HEK293 (cell line): ENCODE measurements at regions not wholly inside any gene's neighbourhood (a gene's known extent, or its start where the extent isn't known, plus 50 kb on each side); places are given as distances from the start of the nearest gene placed in this dataset.

Experiments
- CTCF ChIA-PET: fragments of 350-600 bp; formaldehyde crosslinking; extraction: SDS; loops from one replicate; lab custom pipeline; 2021; ENCODE audit warnings: antibody characterized with exemption; lab: Yijun Ruan, JAX
- POLR2A ChIA-PET: fragments of 300-600 bp; formaldehyde crosslinking; extraction: SDS; loops from one replicate; lab custom pipeline; 2020; ENCODE audit warnings: antibody characterized with exemption, inconsistent platforms; lab: Yijun Ruan, JAX
- H3K27ac ChIP-seq: fragments of 200-500 bp; sonication (Bioruptor generic); 2 replicates; pipeline ENCODE4 v1.5.1; 2014; ENCODE audit warnings: low read depth, low read length, control low read depth, inconsistent platforms; ENCODE audit errors: extremely low read depth
- H3K36me3 ChIP-seq, 2 experiments: fragments of 200-500 bp in 1 of 2; sonication (Bioruptor generic) in 1 of 2; 1 replicate in 1 of 2; 2 replicates in 1 of 2; pipeline ENCODE4 v1.5.1; 2014 to 2017; ENCODE audit warnings: inconsistent platforms in 2 of 2, low read length in 2 of 2; ENCODE audit not compliant: control insufficient read depth in 2 of 2, insufficient read depth in 1 of 2
- H3K4me1 ChIP-seq: fragments of 200-500 bp; sonication (Bioruptor generic); 2 replicates; pipeline ENCODE4 v1.5.1; 2014; ENCODE audit warnings: mild to moderate bottlenecking, low read length, inconsistent platforms; ENCODE audit not compliant: control insufficient read depth, insufficient read depth
- H3K4me3 ChIP-seq: 2 replicates; pipeline ENCODE4 v1.5.1; 2011; ENCODE audit warnings: low read depth, mild to moderate bottlenecking, control low read depth, low read length, moderate library complexity
- H3K9me3 ChIP-seq: fragments of 200-500 bp; sonication (Bioruptor generic); 2 replicates; pipeline ENCODE4 v1.5.1; 2014; ENCODE audit warnings: low read depth, low read length, inconsistent platforms; ENCODE audit not compliant: control insufficient read depth, insufficient read depth
- CTCF ChIP-seq: fragments of 450-650 bp; formaldehyde crosslinking; IDR thresholded peaks from 2 replicates; pipeline ENCODE4 v1.5.1; 2016; ENCODE audit warnings: missing biosample characterization, missing genetic modification characterization
- GLI4 ChIP-seq: fragments of 450-650 bp; formaldehyde crosslinking; IDR thresholded peaks from 2 replicates; pipeline ENCODE4 v1.5.1; 2016; ENCODE audit warnings: missing biosample characterization, missing genetic modification characterization
- HOXA7 ChIP-seq: sonication (generic); formaldehyde crosslinking; IDR thresholded peaks from 2 replicates; pipeline ENCODE4 v1.8.1; 2022; ENCODE audit warnings: missing genetic modification reagents, borderline replicate concordance
- KLF10 ChIP-seq: fragments of 450-650 bp; IDR thresholded peaks from 2 replicates; pipeline ENCODE4 v1.5.1; 2018; ENCODE audit warnings: missing biosample characterization, mild to moderate bottlenecking, missing genetic modification characterization
- KLF7 ChIP-seq: fragments of 450-650 bp; formaldehyde crosslinking; IDR thresholded peaks from 2 replicates; pipeline ENCODE4 v1.5.1; 2016; ENCODE audit warnings: missing biosample characterization, missing genetic modification characterization, borderline replicate concordance
- KLF8 ChIP-seq: fragments of 450-650 bp; formaldehyde crosslinking; IDR thresholded peaks from 2 replicates; pipeline ENCODE4 v1.5.1; 2016; ENCODE audit warnings: missing biosample characterization, missing genetic modification characterization
- MZF1 ChIP-seq: fragments of 450-650 bp; formaldehyde crosslinking; IDR thresholded peaks from 2 replicates; pipeline ENCODE4 v1.5.1; 2017; ENCODE audit warnings: missing biosample characterization, missing genetic modification characterization, borderline replicate concordance
- SETDB1 ChIP-seq: IDR thresholded peaks from one replicate; pipeline ENCODE4 v1.6.1; 2017; ENCODE audit warnings: mild to moderate bottlenecking, low read length, moderate library complexity, mixed read lengths; ENCODE audit not compliant: insufficient read length
- TCF7L2 ChIP-seq: IDR thresholded peaks from 2 replicates; pipeline ENCODE4 v1.6.1; 2011; ENCODE audit warnings: low read depth, mild to moderate bottlenecking, inconsistent platforms, low read length, moderate library complexity, borderline replicate concordance
- ZBTB49 ChIP-seq: fragments of 450-650 bp; formaldehyde crosslinking; IDR thresholded peaks from 2 replicates; pipeline ENCODE4 v1.5.1; 2016; ENCODE audit warnings: missing biosample characterization, missing genetic modification characterization, low read depth
- ZBTB7A ChIP-seq: fragments of 450-650 bp; formaldehyde crosslinking; IDR thresholded peaks from 2 replicates; pipeline ENCODE4 v1.5.1; 2016; ENCODE audit warnings: low read depth, missing biosample characterization, missing genetic modification characterization
- ZNF10 ChIP-seq: fragments of 450-650 bp; formaldehyde crosslinking; IDR thresholded peaks from 2 replicates; pipeline ENCODE4 v1.5.1; 2017; ENCODE audit warnings: missing biosample characterization, missing genetic modification characterization
- ZNF157 ChIP-seq: fragments of 450-650 bp; formaldehyde crosslinking; IDR thresholded peaks from 2 replicates; pipeline ENCODE4 v1.5.1; 2016; ENCODE audit warnings: missing biosample characterization, missing genetic modification characterization
- ZNF169 ChIP-seq: fragments of 450-650 bp; formaldehyde crosslinking; IDR thresholded peaks from 2 replicates; pipeline ENCODE4 v1.5.1; 2016; ENCODE audit warnings: missing biosample characterization, missing genetic modification characterization
- ZNF350 ChIP-seq: fragments of 450-650 bp; formaldehyde crosslinking; IDR thresholded peaks from 2 replicates; pipeline ENCODE4 v1.5.0; 2017; ENCODE audit warnings: missing biosample characterization, mild to moderate bottlenecking, missing genetic modification characterization
- ZNF366 ChIP-seq: fragments of 450-650 bp; formaldehyde crosslinking; conservative IDR thresholded peaks from 2 replicates; pipeline ENCODE4 v1.5.1; 2016; ENCODE audit warnings: missing biosample characterization, missing genetic modification characterization
- ZNF48 ChIP-seq: fragments of 450-650 bp; formaldehyde crosslinking; IDR thresholded peaks from 2 replicates; pipeline ENCODE4 v1.5.1; 2016; ENCODE audit warnings: missing biosample characterization, missing genetic modification characterization
- ZNF501 ChIP-seq: fragments of 450-650 bp; formaldehyde crosslinking; IDR thresholded peaks from 2 replicates; pipeline ENCODE4 v1.5.1; 2016; ENCODE audit warnings: missing biosample characterization, missing genetic modification characterization
- ZNF580 ChIP-seq: fragments of 450-650 bp; formaldehyde crosslinking; IDR thresholded peaks from 2 replicates; pipeline ENCODE4 v1.5.1; 2016; ENCODE audit warnings: missing biosample characterization, missing genetic modification characterization
- ZNF747 ChIP-seq: fragments of 450-650 bp; formaldehyde crosslinking; IDR thresholded peaks from 2 replicates; pipeline ENCODE4 v1.5.1; 2016; ENCODE audit warnings: missing biosample characterization, missing genetic modification characterization
- ZNF76 ChIP-seq: fragments of 450-650 bp; formaldehyde crosslinking; IDR thresholded peaks from 2 replicates; pipeline ENCODE4; 2016; ENCODE audit warnings: low read depth, missing biosample characterization, missing genetic modification characterization, borderline replicate concordance
- ZNF843 ChIP-seq: fragments of 450-650 bp; formaldehyde crosslinking; IDR thresholded peaks from 2 replicates; pipeline ENCODE4 v1.5.1; 2016; ENCODE audit warnings: missing biosample characterization, missing genetic modification characterization
- ZSCAN16 ChIP-seq: fragments of 450-650 bp; formaldehyde crosslinking; IDR thresholded peaks from 2 replicates; pipeline ENCODE4 v1.5.1; 2016; ENCODE audit warnings: missing biosample characterization, missing genetic modification characterization
- ZSCAN30 ChIP-seq: fragments of 450-650 bp; IDR thresholded peaks from 2 replicates; pipeline ENCODE4 v1.5.1; 2018; ENCODE audit warnings: missing biosample characterization, mild to moderate bottlenecking, missing genetic modification characterization, moderate library complexity
- TF ChIP-seq, protein P1 (sequence below): fragments of 450-650 bp; formaldehyde crosslinking; IDR thresholded peaks from 2 replicates; pipeline ENCODE4 v1.5.1; 2017; ENCODE audit warnings: missing biosample characterization, missing genetic modification characterization

DNA sequence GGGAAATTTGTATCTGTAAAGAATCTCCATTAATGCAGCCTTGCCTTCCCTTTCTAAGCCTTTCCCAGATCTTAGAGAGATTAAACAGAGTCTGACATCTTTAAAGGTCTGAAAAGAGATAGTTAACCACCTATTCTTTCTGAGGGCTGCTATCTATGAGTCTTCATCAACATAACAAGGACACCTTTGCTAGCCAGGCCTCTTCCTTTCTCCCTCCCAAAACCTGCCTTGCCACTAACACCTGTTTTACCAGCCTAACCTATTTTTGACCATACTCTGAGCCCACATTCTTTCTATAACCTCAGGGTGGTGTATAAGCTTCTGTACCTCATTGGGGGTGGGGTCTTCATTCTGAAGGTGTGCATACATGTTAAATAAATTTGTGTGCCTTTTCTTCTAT, 217.1 kb downstream of the IPMK start:
- Histone ChIP-seq H3K4me1 (no peaks in the 10 kb centered on the region), H3K9me3 (no peaks in the 10 kb centered on the region), H3K4me3 (no peak overlapping the region), H3K36me3 (no peaks in the 10 kb centered on the region)
- no peak for TF ChIP-seq ZNF366 (tag by site-specific recombination)
- TF ChIP-seq KLF8 (tag by site-specific recombination) = no peak
- TF ChIP-seq ZNF10 (tag by site-specific recombination) = no peak
- no peak for TF ChIP-seq ZNF747 (tag by site-specific recombination)
- TF ChIP-seq ZNF501 (tag by site-specific recombination) = no peak
- TF ChIP-seq, protein P1, sequence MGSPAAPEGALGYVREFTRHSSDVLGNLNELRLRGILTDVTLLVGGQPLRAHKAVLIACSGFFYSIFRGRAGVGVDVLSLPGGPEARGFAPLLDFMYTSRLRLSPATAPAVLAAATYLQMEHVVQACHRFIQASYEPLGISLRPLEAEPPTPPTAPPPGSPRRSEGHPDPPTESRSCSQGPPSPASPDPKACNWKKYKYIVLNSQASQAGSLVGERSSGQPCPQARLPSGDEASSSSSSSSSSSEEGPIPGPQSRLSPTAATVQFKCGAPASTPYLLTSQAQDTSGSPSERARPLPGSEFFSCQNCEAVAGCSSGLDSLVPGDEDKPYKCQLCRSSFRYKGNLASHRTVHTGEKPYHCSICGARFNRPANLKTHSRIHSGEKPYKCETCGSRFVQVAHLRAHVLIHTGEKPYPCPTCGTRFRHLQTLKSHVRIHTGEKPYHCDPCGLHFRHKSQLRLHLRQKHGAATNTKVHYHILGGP (tag by site-specific recombination) = no peak
- TF ChIP-seq ZNF48 (tag by site-specific recombination) = no peak
- no peak for TF ChIP-seq ZBTB7A (tag by site-specific recombination)
- TF ChIP-seq MZF1 = no peak
- TF ChIP-seq TCF7L2 = no peak
- TF ChIP-seq ZSCAN16 = no peak
- no peak for TF ChIP-seq ZBTB49 (tag by site-specific recombination)
- TF ChIP-seq ZNF843 = no peak
- TF ChIP-seq SETDB1 = no peak
- no peak for TF ChIP-seq ZNF169 (tag by site-specific recombination)
- TF ChIP-seq, all 188 proteins: peak for 0
- ChIA-PET CTCF (no interaction called here), POLR2A (no interaction called here)
- H3K27ac ChIP-seq = no peak overlapping the region

DNA sequence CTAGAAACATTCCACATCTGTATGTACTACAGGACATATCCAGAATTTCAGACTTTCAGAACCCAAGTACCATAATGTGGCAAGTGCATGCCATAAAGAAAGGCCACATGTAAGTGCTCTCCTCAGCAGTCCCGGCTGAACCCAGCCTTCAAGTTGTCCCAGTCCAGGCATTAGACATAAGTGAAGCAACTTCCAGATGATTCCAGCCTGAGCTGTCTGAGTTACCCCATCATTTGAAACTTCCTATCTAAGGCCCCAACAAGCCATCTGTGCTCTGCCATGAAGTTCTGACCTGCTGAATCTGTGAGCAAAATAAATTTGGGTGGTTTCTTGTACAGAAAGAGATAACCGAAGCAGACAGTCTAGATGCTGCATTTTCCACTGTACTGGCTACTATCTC, 218.8 kb downstream of the IPMK start:
- Histone ChIP-seq H3K4me1 (no peaks in the 10 kb centered on the region), H3K4me3 (no peak overlapping the region), H3K9me3 (no peaks in the 10 kb centered on the region)
- CTCF ChIA-PET = interaction anchor here (0.7 kb wide), 1 partner anchor 31 kb away, joined by 3 read pairs; no protein-coding TSS in a partner anchor
- TF ChIP-seq GLI4 (tag by site-specific recombination) (no peak), ZSCAN30 (tag by site-specific recombination) (no peak), KLF10 (tag by site-specific recombination) (no peak), HOXA7 (CRISPR knock-in tag) (no peak), ZNF580 (tag by site-specific recombination) (no peak), KLF7 (tag by site-specific recombination) (no peak), KLF8 (tag by site-specific recombination) (no peak), ZNF350 (tag by site-specific recombination) (no peak), ZNF76 (tag by site-specific recombination) (no peak), ZNF157 (tag by site-specific recombination) (no peak), ZNF10 (tag by site-specific recombination) (no peak), ZNF48 (tag by site-specific recombination) (no peak), CTCF (tag by site-specific recombination) (no peak)
- TF ChIP-seq, all 188 proteins: peak for 0
- H3K27ac ChIP-seq = no peak overlapping the region
- no peaks in the 10 kb centered on the region for H3K36me3 ChIP-seq
- POLR2A ChIA-PET = no interaction called here
